ENCODE measurements at regions not wholly inside any gene's neighbourhood (a gene's known extent, or its start where the extent isn't known, plus 50 kb on each side); places are given as distances from the start of the nearest gene placed in this dataset.

- Histone ChIP-seq H3K27me3 (ENCODE audit: insufficient read depth, insufficient read length) (no peaks in the 10 kb centered on the region), H3K36me3 (ENCODE audit: insufficient read depth, insufficient read length, low read length) (no peaks in the 10 kb centered on the region), H3K9ac (ENCODE audit: insufficient read length, low read depth) (no peak overlapping the region), H3K4me3 (ENCODE audit: insufficient read length, low read depth) (no peak overlapping the region), H3K9me3 (ENCODE audit: insufficient read depth, low read length) (no peaks in the 10 kb centered on the region), H3K4me1 (ENCODE audit: insufficient read depth, insufficient read length) (no peaks in the 10 kb centered on the region)
- no peak for DNase-seq (ENCODE audit: low read depth, low spot score)
- no peak for TF ChIP-seq SUZ12 (IDR thresholded peaks at IDR 0.05; ENCODE audit: extremely low read depth, insufficient read depth, insufficient read length)
- TF ChIP-seq YY1 (IDR thresholded peaks at IDR 0.05; ENCODE audit: insufficient read depth, insufficient read length), result no peak
- TF ChIP-seq ZNF274 (IDR thresholded peaks at IDR 0.05; ENCODE audit: low read depth, low read length), result no peak
These were observed 50.9 kb upstream of the CXCL14 start for GRCh38 chr5:135629666-135630065.

GRCh38 chr5:135628771-135629563 is 50.2 kb upstream of the CXCL14 start:
- Histone ChIP-seq H3K4me1 (ENCODE audit: insufficient read depth, insufficient read length) (no peaks in the 10 kb centered on the region), H3K4me3 (ENCODE audit: insufficient read length, low read depth) (no peak overlapping the region), H3K27me3 (ENCODE audit: insufficient read depth, insufficient read length) (no peaks in the 10 kb centered on the region), H3K36me3 (ENCODE audit: insufficient read depth, insufficient read length, low read length) (no peaks in the 10 kb centered on the region), H3K9me3 (ENCODE audit: insufficient read depth, low read length) (no peaks in the 10 kb centered on the region), H3K9ac (ENCODE audit: insufficient read length, low read depth) (no peak overlapping the region)
- DNase-seq (ENCODE audit: low read depth, low spot score), result no peak
- no peak for TF ChIP-seq ZNF274 (IDR thresholded peaks at IDR 0.05; ENCODE audit: low read depth, low read length)
- TF ChIP-seq SUZ12 (IDR thresholded peaks at IDR 0.05; ENCODE audit: extremely low read depth, insufficient read depth, insufficient read length), result no peak
- TF ChIP-seq YY1 (IDR thresholded peaks at IDR 0.05; ENCODE audit: insufficient read depth, insufficient read length), result no peak

All from NT2/D1 (cell line).